Testis (tissue), 2 donors: ENCODE measurements at regions not wholly inside any gene's neighbourhood (a gene's known extent, or its start where the extent isn't known, plus 50 kb on each side); places are given as distances from the start of the nearest gene placed in this dataset.
"Not testable (repeated sequence)": the region's sequence is repeated elsewhere in the genome, so short reads cannot be mapped to it uniquely, and the experiment has no call there.

ENCODE experiments used
- DNase-seq: peaks from one replicate; pipeline ENCODE4 v3.0.0-alpha.2; 2019
- H3K27ac ChIP-seq, 2 donors: fragments of 200-600 bp; sonication (generic); one replicate each; pipeline ENCODE4 v1.5.1; 2019
- H3K27me3 ChIP-seq: fragments of 200-600 bp; sonication (generic); one replicate; pipeline ENCODE4 v1.5.1; 2019
- H3K36me3 ChIP-seq: fragments of 200-600 bp; sonication (generic); one replicate; pipeline ENCODE4 v1.5.1; 2017; ENCODE audit warnings: low read depth; ENCODE audit errors: missing control alignments
- H3K4me1 ChIP-seq: fragments of 200-600 bp; sonication (generic); one replicate; pipeline ENCODE4 v1.5.1; 2019
- H3K4me3 ChIP-seq, 2 donors: fragments of 200-600 bp; sonication (generic); one replicate each; pipeline ENCODE4 v1.5.1; 2017 to 2019
- H3K9me3 ChIP-seq: fragments of 200-600 bp; sonication (generic); one replicate; pipeline ENCODE4 v1.5.1; 2017
- POLR2A ChIP-seq: fragments of 450-650 bp; IDR thresholded peaks from one replicate; pipeline ENCODE4 v1.6.1; 2017; ENCODE audit warnings: antibody characterized with exemption, mild to moderate bottlenecking, moderate library complexity
- WGBS, 2 donors: methylation state at CpG; one replicate each; pipeline ENCODE4 v1.1.5; 2018; 5-methylcytosine and 5-hydroxymethylcytosine counted together
- intact Hi-C: fragments of 100-400 bp; cut with DNase I; formaldehyde crosslinking; loops from one replicate; pipeline ENCODE4 v1.15.1; 2023; ENCODE audit warnings: low total_unique reads
- TF ChIP-seq, protein P1 (sequence below), 3 experiments: fragments of 450-650 bp in 2 of 3; fragments of 200-600 bp in 1 of 3; sonication (generic) in 1 of 3; IDR thresholded peaks; one replicate each; pipeline ENCODE4 v1.5.1; 2016 to 2019; ENCODE audit warnings: antibody characterized with exemption in 3 of 3, mild to moderate bottlenecking in 2 of 3, moderate library complexity in 1 of 3

DNA sequence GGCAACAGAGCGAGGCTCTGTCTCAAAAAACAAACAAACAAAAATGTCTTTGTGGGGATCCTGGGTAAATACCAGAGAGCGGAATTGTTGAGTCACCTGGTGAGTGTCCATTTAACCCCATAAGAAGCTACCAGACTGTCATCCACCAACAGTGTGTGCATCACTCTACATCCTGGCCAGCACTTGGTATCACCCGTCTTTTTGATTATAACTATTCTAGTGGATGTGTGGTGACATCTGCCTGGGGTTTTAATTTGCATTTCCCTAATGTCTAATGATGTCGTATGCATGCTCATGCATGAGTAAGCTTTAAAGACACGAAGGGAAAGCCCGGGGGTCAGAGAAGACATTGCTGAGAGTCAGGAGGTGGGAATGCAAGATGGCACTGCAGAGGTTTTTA lies 126.7 kb upstream of the MRI1 start:
- no peak for DNase-seq
- Histone ChIP-seq H3K4me1 (no peaks in the 10 kb centered on the region), H3K36me3 (no peaks in the 10 kb centered on the region), H3K27me3 (no peaks in the 10 kb centered on the region), H3K9me3 (no peaks in the 10 kb centered on the region), H3K4me3 (no peak overlapping the region), H3K27ac (no peak overlapping the region)
- WGBS, 2 donors = 85 to 89% methylated on average over 6 of the region's 6 CpGs
- TF ChIP-seq, protein P1, sequence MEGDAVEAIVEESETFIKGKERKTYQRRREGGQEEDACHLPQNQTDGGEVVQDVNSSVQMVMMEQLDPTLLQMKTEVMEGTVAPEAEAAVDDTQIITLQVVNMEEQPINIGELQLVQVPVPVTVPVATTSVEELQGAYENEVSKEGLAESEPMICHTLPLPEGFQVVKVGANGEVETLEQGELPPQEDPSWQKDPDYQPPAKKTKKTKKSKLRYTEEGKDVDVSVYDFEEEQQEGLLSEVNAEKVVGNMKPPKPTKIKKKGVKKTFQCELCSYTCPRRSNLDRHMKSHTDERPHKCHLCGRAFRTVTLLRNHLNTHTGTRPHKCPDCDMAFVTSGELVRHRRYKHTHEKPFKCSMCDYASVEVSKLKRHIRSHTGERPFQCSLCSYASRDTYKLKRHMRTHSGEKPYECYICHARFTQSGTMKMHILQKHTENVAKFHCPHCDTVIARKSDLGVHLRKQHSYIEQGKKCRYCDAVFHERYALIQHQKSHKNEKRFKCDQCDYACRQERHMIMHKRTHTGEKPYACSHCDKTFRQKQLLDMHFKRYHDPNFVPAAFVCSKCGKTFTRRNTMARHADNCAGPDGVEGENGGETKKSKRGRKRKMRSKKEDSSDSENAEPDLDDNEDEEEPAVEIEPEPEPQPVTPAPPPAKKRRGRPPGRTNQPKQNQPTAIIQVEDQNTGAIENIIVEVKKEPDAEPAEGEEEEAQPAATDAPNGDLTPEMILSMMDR (IDR thresholded peaks at IDR 0.05) = no peak
- TF ChIP-seq POLR2A = no peak
- intact Hi-C loops = no loop called here

DNA sequence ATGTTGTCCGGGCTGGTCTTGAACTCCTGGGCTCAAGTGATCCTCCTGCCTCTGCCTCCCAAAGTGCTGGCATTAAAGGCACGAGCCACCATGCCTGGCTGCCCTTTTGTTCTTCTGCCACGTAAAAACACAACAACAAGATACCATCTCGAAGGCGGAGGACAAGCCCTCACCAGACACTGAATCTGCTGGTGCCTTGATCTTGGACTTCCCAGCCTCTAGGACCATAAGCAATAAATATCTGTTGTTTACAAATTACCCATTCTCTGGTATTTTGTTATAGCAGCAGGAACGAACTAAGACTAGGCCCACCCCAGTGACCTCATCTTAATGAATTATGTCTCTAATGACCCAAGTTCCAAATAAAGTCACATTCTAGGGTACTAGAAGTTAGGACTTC lies 128.4 kb upstream of the CACNA1A start:
- intact Hi-C loops = no loop called here
- DNase-seq = no peak
- H3K4me3 ChIP-seq = no peak overlapping the region

DNA sequence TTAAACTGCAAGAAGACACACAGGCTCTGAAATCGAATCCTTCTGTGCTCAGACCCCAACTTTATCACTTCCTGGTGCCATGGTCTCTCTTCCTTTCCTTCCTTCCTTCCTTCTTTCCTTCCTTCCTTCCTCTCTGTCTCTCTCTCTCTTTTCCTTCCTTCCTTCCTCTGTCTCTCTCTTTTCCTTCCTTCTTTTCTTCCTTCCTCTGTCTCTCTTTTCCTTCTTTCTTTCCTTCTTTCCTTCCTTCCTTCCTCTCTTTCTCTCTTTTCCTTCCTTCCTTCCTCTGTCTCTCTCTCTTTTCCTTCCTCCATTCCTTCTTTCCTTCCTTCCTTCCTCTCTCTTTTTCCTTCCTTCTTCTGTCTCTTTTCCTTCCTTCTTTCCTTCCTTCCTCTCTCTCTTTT lies 127.2 kb upstream of the CACNA1A start:
- 79 to 83% methylated on average over 1 of the region's 1 CpG for WGBS, 2 donors
- DNase-seq = no peak
- intact Hi-C loops = no loop called here
- TF ChIP-seq POLR2A = no peak
- TF ChIP-seq, protein P1 (IDR thresholded peaks at IDR 0.05) = no peak
- H3K4me3 ChIP-seq = no peak overlapping the region
- no peak overlapping the region for H3K27ac ChIP-seq
- no peaks in the 10 kb centered on the region for H3K27me3 ChIP-seq
- no peaks in the 10 kb centered on the region for H3K9me3 ChIP-seq
- H3K4me1 ChIP-seq = no peaks in the 10 kb centered on the region
- no peaks in the 10 kb centered on the region for H3K36me3 ChIP-seq

More for the DNA sequence above, 128.4 kb upstream of the CACNA1A start:
- H3K9me3 ChIP-seq = no peaks in the 10 kb centered on the region
- WGBS, 2 donors = 81 to 85% methylated on average over 6 of the region's 6 CpGs
- no peaks in the 10 kb centered on the region for H3K36me3 ChIP-seq
- H3K4me1 ChIP-seq = no peaks in the 10 kb centered on the region
- no peaks in the 10 kb centered on the region for H3K27me3 ChIP-seq
- no peak for TF ChIP-seq POLR2A
- TF ChIP-seq, protein P1 (IDR thresholded peaks at IDR 0.05) = no peak
- no peak overlapping the region for H3K27ac ChIP-seq

DNA sequence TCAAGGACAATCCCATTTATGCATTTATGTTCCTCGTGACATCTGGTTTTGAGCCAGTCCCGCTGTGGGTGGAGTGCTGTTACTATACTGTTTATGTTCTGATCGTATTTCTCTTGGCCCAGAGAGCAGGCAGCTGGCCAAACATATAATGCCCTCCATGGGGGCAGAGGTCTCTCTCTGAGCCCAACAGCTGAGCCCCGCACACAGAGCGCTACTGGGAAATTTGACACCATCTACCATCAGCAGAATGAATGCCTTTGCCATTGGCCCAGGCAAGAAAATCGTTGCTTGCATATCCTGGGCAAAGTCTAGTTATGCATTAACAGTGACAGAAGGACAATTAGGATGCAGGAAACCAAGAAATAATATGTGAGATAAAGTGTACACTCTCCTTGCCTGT lies 126.8 kb upstream of the CACNA1A start:
- no peak for DNase-seq
- intact Hi-C loops = no loop called here
- Histone ChIP-seq H3K9me3 (no peaks in the 10 kb centered on the region), H3K4me3 (no peak overlapping the region), H3K27me3 (no peaks in the 10 kb centered on the region), H3K4me1 (no peaks in the 10 kb centered on the region), H3K27ac (no peak overlapping the region), H3K36me3 (no peaks in the 10 kb centered on the region)
- TF ChIP-seq, protein P1 (IDR thresholded peaks at IDR 0.05) = no peak
- TF ChIP-seq POLR2A = no peak
- 21 to 34% methylated on average over 6 of the region's 6 CpGs for WGBS, 2 donors

DNA sequence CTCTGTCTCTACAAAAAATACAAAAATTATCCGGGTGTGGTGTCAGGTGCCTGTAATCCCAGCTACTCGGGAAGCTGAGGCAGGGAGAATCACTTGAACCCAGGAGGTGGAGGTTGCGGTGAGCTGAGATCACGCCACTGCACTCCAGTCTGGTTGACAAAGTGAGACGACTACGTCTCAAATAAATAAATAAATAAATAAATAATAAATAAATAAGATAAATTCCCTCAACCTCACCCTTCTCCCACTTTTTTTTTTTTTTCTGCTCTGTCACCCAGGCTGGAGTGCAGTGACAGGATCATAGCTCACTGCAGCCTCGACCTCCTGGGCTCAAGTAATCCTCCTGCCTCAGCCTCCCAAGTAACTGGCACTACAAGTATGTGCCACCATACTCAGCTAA lies 125.9 kb upstream of the CACNA1A start:
- H3K27me3 ChIP-seq, DNase-seq, H3K9me3 ChIP-seq, H3K4me1 ChIP-seq, intact Hi-C loops, H3K36me3 ChIP-seq, H3K4me3 ChIP-seq, H3K27ac ChIP-seq: not testable (repeated sequence)
- WGBS, 2 donors = 86 to 87% methylated on average over 7 of the region's 7 CpGs
